H1 (cell line): ENCODE measurements at regions not wholly inside any gene's neighbourhood (a gene's known extent, or its start where the extent isn't known, plus 50 kb on each side); places are given as distances from the start of the nearest gene placed in this dataset.

Source experiments
- BACH1 ChIP-seq: IDR thresholded peaks from 2 replicates; pipeline ENCODE4 v1.6.1; 2012; ENCODE audit warnings: low read length, improper control_type of control experiment
- BCL11A ChIP-seq, 2 experiments: IDR thresholded peaks; one replicate each; pipeline ENCODE4 v1.6.1; 2011; ENCODE audit warnings: low read depth in 2 of 2, low read length in 2 of 2, mild to moderate bottlenecking in 2 of 2
- CBX8 ChIP-seq: fragments of 300-800, 300-1000 bp; sonication (generic); IDR thresholded peaks from 2 replicates; pipeline ENCODE4 v1.7.1; 2016; ENCODE audit warnings: low read depth, low read length, borderline replicate concordance
- CHD1 ChIP-seq: IDR thresholded peaks from 2 replicates; pipeline ENCODE4 v1.6.1; 2012; ENCODE audit warnings: low read depth, low read length, improper control_type of control experiment
- EP300 ChIP-seq, 2 experiments: IDR thresholded peaks; 1 replicate in 1 of 2; 2 replicates in 1 of 2; pipeline ENCODE4 v1.6.1; 2011 to 2012; ENCODE audit warnings: low read depth in 2 of 2, low read length in 2 of 2, mild to moderate bottlenecking in 2 of 2, borderline replicate concordance in 1 of 2, inconsistent platforms in 1 of 2, moderate library complexity in 1 of 2
- EZH2 ChIP-seq: fragments of 200-600 bp; sonication (generic); IDR thresholded peaks from 2 replicates; pipeline ENCODE4 v1.7.1; 2012; ENCODE audit warnings: low read depth, mild to moderate bottlenecking, moderate library complexity, low read length, inconsistent platforms; ENCODE audit not compliant: severe bottlenecking
- JUN ChIP-seq: IDR thresholded peaks from 2 replicates; pipeline ENCODE4 v1.6.1; 2011; ENCODE audit warnings: low read depth, mild to moderate bottlenecking, improper control_type of control experiment, low read length
- KDM1A ChIP-seq: fragments of 200-600, 300-600 bp; sonication (generic); IDR thresholded peaks from 2 replicates; pipeline ENCODE4 v1.7.1; 2016; ENCODE audit warnings: mild to moderate bottlenecking, low read length, borderline replicate concordance
- NANOG ChIP-seq: IDR thresholded peaks from 2 replicates; pipeline ENCODE4 v1.6.1; 2011; ENCODE audit warnings: low read length, low read depth, mild to moderate bottlenecking, inconsistent platforms; ENCODE audit not compliant: insufficient read depth, poor library complexity, severe bottlenecking
- RNF2 ChIP-seq: fragments of 200-900, 300-1000 bp; sonication (generic); IDR thresholded peaks from 2 replicates; pipeline ENCODE4 v1.7.1; 2016; ENCODE audit warnings: borderline replicate concordance, low read depth, mild to moderate bottlenecking, antibody characterized with exemption, low read length; ENCODE audit not compliant: poor library complexity, severe bottlenecking; ENCODE audit errors: missing control alignments
- SIN3A ChIP-seq, 2 experiments: IDR thresholded peaks in 1 of 2; conservative IDR thresholded peaks in 1 of 2; 2 replicates each; pipeline ENCODE4 v1.6.1; 2011 to 2012; ENCODE audit warnings: low read length in 2 of 2, improper control_type of control experiment in 1 of 2, low read depth in 1 of 2, mild to moderate bottlenecking in 1 of 2
- SP1 ChIP-seq: IDR thresholded peaks from 2 replicates; pipeline ENCODE4 v1.6.1; 2011; ENCODE audit warnings: low read depth, low read length
- TAF7 ChIP-seq: optimal IDR thresholded peaks from 2 replicates; pipeline ENCODE3; 2011; ENCODE audit warnings: low read depth, mild to moderate bottlenecking, inconsistent platforms, low read length, moderate library complexity, borderline replicate concordance
- TEAD4 ChIP-seq: IDR thresholded peaks from 2 replicates; pipeline ENCODE4 v1.6.1; 2012; ENCODE audit warnings: low read depth, low read length, inconsistent platforms, mixed read lengths
- USF2 ChIP-seq: IDR thresholded peaks from 2 replicates; pipeline ENCODE4 v1.6.1; 2011; ENCODE audit warnings: low read length, improper control_type of control experiment
- YY1 ChIP-seq: IDR thresholded peaks from 2 replicates; pipeline ENCODE4 v1.6.1; 2011; ENCODE audit warnings: low read depth, mild to moderate bottlenecking, low read length
- TF ChIP-seq, protein P1 (sequence below), 3 experiments: IDR thresholded peaks; 1 replicate in 2 of 3; 2 replicates in 1 of 3; pipeline versions ENCODE4 v1.5.1 to v1.6.1; 2011; ENCODE audit warnings: low read length in 3 of 3, mild to moderate bottlenecking in 3 of 3, inconsistent platforms in 2 of 3, low read depth in 1 of 3, moderate library complexity in 1 of 3; ENCODE audit not compliant: insufficient read depth in 1 of 3; ENCODE audit errors: control extremely low read depth in 1 of 3
- TF ChIP-seq, protein P2 (sequence below): IDR thresholded peaks from 2 replicates; pipeline ENCODE4 v1.6.1; 2012; ENCODE audit warnings: inconsistent platforms

DNA sequence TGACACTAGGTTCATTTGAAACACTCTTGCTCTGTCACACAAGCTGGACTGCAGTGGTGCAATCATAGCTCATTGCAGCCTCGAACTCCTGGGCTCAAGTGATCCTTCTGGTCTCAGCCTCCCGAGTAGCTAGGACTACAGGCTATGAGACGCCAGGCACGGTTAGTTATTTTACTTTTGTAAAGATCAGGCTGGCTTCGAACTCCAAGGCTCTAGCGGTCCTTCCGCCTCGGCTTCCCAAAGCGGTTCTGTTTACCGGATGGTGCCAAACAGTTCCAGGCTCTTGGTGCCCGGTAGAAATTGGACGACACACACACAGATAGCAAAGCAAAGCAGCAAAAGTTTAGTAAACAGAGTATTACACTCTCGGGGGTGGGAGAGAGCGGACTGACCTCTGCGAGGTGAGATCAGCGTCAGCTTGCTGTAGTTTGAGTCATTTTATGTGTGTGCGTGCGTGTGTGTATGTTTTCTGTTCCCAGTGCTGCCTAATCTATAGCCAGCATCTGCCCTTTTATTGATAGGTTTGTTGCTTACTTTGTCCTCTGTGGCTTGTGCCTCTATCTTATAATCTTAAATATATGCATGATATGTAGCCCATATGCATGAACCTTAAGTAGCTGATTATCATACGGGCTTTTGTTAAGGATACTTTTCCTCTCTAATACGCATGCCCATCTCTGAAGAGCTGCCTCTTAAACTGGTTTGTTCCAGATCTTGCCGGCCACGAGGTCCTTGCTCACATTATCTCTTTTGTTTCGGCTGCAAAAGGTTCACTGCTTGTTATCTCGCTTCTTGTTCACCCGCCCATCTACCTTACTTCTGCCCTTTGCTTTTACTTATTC is 75.2 kb downstream of the OR2B2 start (continued):
- TF ChIP-seq SP1 (no peak), RNF2 (no peak), NANOG (no peak), KDM1A (no peak), TAF7 (peak; percentile 83), BCL11A (IDR thresholded peaks at IDR 0.05; ENCODE audit: low read depth in 2 of 2, low read length in 2 of 2) (no peak), TEAD4 (no peak), EP300 (IDR thresholded peaks at IDR 0.05; ENCODE audit: borderline replicate concordance in 1 of 2, low read depth in 2 of 2, low read length in 2 of 2) (no peak), EZH2 (no peak), BACH1 (no peak), CHD1 (no peak; the same call in 1 of the 2 replicates), SIN3A (conservative IDR thresholded peaks at IDR 0.05 in 1 of 2, IDR thresholded peaks at IDR 0.05 in 1 of 2; ENCODE audit: low read depth in 1 of 2, low read length in 2 of 2) (peak in 1 of 2 experiments; percentile 19; a peak in 1 of 4 replicates), YY1 (no peak), USF2 (no peak), JUN (0 out of 2 replicates have a peak, but pooled peaks have one; percentile 16), CBX8 (no peak)
- TF ChIP-seq, protein P1, sequence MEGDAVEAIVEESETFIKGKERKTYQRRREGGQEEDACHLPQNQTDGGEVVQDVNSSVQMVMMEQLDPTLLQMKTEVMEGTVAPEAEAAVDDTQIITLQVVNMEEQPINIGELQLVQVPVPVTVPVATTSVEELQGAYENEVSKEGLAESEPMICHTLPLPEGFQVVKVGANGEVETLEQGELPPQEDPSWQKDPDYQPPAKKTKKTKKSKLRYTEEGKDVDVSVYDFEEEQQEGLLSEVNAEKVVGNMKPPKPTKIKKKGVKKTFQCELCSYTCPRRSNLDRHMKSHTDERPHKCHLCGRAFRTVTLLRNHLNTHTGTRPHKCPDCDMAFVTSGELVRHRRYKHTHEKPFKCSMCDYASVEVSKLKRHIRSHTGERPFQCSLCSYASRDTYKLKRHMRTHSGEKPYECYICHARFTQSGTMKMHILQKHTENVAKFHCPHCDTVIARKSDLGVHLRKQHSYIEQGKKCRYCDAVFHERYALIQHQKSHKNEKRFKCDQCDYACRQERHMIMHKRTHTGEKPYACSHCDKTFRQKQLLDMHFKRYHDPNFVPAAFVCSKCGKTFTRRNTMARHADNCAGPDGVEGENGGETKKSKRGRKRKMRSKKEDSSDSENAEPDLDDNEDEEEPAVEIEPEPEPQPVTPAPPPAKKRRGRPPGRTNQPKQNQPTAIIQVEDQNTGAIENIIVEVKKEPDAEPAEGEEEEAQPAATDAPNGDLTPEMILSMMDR (IDR thresholded peaks at IDR 0.05; ENCODE audit: control extremely low read depth in 1 of 3, insufficient read depth in 1 of 3, low read depth in 1 of 3, low read length in 3 of 3) = no peak
- TF ChIP-seq, protein P2, sequence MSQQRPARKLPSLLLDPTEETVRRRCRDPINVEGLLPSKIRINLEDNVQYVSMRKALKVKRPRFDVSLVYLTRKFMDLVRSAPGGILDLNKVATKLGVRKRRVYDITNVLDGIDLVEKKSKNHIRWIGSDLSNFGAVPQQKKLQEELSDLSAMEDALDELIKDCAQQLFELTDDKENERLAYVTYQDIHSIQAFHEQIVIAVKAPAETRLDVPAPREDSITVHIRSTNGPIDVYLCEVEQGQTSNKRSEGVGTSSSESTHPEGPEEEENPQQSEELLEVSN = no peak; the same call in 1 of the 2 replicates
